Amygdala (tissue), 56 donors: ENCODE measurements at regions not wholly inside any gene's neighbourhood (a gene's known extent, or its start where the extent isn't known, plus 50 kb on each side); places are given as distances from the start of the nearest gene placed in this dataset.
"Not testable (repeated sequence)": the region's sequence is repeated elsewhere in the genome, so short reads cannot be mapped to it uniquely, and the experiment has no call there.

Experiments used
- DNase-seq, 56 donors: peaks; one replicate each; lab custom pipeline; 2025; lab: John Stamatoyannopoulos, UW

DNA sequence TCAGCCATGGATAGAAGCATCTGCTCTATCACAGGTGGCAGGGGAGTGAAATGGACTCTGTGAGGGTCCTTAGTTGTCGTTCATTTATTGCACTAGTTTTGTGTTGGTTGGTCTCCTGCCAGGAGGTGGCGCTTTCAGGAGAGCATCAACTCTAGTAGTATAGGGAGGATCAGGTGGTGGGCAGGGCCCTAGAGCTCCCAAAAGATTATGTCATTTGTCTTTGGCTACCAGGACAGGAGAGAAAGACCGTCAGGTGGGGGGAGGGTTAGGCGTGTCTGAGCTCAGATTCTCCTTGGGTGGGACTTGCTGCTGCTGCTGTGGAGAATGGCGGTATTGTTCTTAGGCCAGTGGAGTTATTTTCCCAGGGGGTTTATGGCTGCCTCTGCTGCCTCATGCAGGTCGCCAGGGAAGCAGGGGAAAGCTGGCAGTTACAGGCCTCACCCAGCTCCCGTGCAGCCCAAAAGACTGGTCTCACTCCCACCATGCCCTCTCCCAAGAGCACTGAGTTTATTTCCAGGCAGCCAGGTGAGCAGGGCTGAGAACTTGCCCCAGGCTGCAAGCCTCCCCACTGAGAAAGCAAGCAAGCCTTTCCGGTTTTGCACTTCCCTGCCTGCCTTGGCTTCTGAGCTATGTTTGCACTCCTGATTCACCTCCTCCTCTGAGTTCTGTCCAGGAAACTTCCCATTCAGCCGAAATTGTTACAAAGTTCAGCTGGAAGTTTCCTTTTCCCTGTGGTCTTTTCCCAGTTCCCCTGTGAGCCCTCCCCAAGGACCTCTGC is 317.3 kb downstream of the TAF11L14 start:
- DNase-seq = no peak

DNA sequence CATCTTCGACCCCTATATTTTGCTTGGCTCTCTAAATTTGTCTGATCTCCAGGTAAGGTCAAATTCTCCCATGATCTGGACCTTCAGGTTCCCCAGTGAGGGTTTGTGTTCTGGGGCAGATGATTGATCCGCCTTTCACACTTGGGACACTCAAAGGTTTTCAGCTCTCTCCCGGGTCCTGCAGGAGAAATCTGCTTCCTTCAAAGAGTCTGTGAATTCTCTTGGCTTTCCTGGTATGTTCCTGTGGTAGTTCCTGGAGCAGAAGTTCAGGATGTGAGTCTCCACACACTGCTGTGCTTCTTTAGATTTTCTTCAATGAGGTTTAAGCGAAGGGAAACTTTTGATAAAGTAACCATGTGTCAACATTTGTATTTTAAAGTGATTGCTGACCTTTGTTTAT is 318.0 kb downstream of the TAF11L14 start:
- no peak for DNase-seq

DNA sequence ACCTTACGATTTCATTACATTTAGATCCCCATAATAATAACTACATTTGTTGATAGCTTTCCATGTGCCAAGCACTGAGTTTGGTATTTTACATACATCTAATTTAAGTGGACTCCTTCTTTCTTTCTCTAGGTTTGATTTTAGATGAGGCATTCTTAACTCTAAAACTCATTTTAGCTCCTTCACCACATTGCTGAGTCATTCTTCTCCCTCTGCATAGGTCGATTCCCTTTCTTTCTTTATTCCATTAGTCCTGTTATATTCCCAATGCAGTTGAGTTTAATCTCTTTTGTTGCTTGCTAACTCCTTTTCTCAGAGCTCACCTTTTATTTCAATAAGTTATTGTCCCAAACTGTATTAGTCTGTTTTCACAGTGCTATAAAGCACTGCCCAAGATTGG is 329.8 kb downstream of the TAF11L14 start:
- no peak for DNase-seq

DNA sequence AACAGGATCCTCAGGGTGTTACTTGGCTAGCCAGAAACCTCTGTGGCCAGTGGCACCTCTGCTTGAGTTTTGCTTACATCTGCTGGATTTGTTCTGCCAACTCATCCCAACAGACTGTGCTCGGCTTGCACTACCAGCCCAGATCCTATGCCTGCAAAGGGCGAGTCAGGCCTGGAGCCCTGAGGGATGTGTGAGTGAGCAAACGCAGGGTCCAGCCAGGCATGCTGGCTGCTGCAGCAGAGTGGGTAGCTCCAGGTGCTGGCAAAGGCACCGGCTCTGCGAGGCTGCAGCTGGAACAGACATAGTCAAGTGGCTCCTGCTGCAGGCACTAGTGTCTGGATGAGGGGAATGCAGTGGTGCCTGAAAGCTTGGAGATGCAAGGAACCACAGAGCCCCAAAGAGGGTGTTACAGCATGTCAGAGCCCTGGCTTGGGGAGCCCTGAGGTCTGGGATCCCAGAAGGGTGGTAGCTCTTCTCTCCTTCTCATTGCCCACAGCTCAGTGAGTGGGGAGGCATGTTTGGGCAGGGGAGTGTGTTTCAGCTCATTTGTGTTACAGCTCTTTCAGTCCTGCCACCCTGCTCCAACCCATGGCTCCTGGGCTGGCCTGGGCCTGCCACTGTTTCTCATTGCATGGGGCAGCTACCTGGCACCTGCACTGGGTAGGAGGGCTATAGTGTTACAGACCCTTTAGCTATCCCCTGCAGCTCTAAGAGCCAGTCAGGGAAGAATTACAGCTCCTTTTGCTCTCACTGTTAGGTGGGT is 332.6 kb downstream of the TAF11L14 start:
- no peak for DNase-seq

DNA sequence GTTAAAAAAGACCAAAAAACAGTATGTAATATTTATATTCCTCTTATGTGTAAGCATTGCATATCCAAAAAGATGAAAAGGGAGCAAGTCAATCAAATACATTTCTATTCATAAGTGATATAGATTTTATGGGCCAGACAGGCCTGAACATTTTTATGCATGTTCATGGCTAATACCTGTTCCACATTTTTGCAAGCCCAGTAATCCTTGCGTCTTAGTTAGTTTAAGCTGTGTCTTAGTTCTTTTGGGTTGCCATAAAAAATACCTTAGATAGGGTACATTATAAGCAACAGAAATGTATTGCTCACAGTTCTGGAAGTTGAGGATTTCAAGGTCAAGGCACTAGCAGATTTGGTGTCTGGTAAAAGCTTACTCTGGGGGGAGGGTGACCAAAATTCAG is 342.1 kb downstream of the TAF11L14 start:
- DNase-seq = no peak

DNA sequence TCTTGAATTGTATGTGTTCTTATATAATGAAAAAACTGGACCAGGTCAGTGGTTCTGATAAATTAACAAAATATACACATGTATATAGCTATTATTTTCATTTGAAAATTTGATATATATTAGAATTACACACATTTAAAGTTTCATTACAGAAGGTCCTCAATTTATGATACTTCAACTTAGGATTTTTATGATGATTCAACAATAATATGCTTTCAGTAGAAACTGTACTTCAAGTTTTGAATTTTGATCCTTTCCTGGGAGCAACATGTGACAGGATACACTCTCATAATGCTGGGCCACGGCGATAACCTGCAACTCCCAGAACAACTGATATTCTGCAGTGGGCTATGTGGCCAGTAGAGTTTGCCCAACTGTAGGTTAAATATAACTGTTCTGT is 344.7 kb downstream of the TAF11L14 start:
- DNase-seq = no peak

DNA sequence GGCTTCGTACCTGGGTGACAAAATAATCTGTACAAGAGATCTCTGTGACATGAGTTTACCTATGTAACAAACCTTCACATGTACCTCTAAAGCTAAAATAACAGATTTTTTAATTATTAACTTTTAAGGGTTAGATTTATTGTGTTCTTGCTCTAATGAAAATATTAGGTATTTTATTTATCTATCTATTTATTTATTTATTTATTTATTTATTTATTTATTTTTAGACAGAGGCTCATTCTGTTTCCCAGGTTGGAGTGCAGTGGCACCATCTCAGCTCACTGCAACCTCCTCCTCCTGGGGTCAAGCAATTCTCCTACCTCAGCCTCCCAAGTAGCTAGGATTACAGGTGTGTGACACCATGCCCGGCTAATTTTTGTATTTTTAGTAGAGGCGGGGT is 348.4 kb downstream of the TAF11L14 start:
- not testable (repeated sequence) for DNase-seq

DNA sequence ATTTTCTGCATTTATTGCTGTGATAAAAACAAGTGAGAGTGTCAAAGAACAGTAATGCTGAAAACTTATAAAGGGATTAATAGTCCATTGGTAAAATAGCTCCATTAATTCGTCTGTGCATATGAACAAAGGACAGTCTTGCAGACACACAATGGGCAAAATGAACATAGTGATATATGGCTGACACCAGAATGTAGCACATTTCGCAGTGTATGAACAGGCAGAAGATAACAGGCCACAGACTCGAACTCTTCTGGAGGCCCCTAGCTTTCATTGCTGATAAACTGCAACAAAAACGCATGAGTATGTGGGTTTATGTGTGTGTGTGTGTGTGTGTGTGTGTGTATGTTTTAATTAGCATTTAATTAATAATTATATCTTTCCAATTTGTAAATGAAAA is 354.8 kb downstream of the TAF11L14 start:
- no peak for DNase-seq

DNA sequence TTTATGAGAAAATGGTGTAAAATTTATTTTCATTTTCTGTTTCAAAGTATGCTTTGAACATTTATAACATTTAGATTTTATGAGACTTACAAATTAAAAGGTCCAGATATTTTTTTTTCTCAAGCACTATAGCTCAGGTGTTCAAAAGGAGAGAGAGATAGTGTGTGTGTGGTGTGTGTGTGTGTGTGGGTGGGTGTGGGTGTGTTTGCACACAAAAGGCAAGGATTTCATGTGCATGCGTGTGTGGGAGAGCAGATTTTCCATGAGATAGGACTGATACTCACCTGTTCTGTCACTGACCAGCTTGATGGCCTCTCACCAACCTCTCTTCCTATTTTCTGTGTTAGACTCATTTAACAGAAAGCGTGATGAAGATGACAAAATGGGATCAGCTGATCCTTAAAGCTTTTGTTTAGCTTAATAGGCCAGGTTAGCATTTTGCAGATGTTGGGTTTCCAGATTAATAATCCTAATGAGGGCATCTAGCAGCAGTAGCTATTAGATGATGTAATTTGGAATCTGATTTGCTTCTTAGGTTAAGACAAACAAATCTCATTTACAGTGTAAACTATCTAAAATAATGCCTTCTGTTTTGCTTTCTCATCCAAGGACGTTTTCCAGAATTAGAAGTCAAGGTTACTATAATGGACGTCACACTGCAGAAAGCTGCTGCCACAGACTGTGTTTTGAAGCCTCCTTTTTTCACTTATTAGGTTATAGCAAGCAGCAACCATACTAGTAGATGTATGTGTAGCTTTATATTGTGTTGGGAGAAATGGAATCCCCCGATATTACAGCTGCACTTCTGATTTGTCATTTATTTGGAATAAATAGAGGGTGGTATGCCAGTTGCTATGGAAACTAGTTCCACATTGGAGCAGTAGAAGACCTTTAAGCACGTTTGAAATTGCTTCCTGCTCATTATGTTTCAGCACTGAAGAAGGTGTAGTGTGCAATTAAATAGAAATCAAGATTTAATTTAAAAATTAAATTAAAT is 355.6 kb downstream of the TAF11L14 start:
- peak in 1 of 56 donors; percentile 2 for DNase-seq

DNA sequence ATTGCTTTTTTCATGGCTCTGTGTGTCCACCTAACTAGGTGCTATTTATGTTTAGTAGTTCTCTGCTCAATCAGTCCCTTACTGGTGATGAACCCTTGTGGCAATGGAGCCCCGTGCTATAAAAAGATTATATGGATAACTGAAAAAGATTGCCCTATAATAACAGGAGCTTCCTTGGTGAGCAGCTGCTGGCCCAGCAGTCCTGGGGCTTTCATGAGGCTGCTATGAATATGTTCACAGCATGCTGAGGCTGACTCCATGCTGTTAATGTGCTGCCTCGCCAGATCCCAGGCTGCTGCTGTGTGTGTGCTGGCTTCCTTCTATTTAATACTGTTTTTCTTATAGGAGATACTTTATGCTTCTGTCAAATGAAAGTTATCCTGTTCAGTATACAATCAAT is 357.5 kb downstream of the TAF11L14 start:
- DNase-seq = no peak

DNA sequence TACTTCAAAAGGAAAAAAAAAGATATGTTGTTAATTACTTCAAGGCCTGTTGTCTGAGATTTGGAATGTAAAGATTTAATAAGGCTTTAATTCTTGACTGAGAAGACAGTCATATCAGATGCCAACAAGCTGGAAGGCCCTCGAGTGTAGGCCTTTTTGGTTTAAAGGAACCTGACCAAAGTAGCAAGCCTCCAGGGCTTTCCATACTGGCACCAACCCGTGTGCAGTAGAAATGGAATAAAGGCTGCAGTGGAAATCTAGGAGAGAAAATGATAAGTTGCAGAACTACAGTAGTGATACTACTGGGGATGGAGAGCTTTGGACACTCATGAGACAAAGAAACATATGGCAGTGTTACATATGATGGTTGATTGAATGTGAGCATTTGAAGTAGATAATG is 358.0 kb downstream of the TAF11L14 start:
- no peak for DNase-seq

DNA sequence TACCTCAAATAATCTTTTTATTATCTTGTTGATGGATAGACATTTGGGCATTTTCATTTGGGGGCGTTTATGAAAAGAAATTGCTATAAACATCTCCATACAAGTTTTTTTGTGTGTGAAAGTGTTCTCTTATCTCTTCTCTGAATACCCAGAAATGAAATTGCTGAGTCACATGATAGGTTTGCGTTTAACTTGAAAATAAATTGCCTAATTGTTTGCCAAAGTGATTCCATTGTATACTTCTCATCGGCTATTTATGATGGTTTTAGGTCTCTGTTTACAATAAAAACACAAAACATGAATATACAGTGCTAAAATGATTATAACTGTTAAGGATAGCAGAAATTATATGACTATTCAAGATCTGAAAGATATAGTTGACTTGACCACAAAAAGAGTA is 361.7 kb downstream of the TAF11L14 start:
- DNase-seq = no peak

DNA sequence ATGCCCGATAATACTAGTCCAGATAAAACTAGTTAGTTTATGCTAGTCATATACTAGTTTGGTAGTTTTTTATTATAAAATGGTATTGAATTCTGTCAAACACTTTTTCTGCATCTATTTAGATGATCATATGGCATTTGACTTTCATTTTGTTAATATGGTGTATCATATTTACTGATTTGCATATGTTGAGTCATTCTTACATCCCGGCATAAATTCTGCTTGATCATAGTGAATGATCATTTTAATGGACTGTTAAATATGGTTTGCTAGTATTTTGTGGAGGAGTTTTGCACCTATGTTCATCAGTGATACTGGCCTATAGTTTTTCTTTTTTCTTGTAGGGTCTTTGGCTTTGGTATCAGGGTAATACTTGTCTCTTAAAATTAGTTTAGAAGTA is 365.6 kb downstream of the TAF11L14 start:
- no peak for DNase-seq

DNA sequence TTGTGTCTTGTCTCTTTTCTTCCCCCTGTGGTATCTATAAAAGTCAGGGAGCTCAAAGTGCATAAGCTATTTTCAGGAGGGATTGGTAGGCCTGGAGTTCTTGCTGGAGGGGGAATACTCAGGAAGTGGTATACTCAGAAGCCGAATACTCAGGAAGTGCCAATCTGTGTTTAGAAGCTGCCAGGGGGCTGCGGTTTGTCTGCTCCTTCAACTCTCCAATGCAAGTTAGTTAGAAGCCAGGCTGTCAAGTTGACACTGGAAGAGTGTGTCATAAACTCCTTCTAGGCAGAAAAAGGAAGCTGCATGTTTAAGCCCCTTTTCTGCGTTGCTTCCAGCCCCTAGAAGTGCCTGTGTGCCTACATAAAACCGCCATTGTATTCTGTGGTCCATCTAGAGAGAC is 366.5 kb downstream of the TAF11L14 start:
- DNase-seq = no peak

DNA sequence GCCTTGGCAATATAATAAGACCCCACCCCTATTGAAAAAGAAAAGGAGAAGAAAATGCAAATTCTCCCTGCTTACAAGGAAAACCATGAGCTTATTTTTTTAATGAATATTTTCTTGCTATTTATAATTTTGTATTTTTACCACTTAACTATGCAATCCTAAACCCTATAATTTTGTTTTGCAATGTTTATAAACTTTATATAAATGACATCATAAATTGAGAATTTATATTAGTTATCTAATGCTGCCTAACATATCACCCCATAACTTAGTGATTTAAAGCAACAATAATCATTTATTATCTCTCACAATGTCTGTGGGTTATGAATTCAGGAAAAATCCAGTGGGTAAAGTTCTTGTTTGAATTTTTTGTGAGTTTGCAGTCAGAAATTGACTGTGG is 369.1 kb downstream of the TAF11L14 start:
- no peak for DNase-seq

DNA sequence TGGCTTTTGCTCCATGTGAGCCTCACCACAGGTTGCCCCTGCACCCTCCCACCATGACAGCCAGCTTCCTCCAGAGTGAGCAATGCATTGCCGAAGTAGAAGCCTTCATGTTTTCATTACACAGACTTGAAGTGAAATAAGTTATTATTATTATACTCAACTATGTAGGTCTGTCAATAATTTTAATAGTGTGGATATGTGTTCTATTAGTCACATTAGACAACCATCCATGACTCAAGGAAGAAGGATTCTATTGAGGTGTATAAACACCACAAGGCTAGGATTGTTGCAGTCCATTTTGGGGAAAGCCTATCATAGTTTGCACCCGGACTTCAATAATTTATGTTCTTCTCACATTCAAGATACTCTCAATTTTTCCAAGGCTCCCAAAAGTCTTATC is 369.5 kb downstream of the TAF11L14 start:
- DNase-seq = no peak

DNA sequence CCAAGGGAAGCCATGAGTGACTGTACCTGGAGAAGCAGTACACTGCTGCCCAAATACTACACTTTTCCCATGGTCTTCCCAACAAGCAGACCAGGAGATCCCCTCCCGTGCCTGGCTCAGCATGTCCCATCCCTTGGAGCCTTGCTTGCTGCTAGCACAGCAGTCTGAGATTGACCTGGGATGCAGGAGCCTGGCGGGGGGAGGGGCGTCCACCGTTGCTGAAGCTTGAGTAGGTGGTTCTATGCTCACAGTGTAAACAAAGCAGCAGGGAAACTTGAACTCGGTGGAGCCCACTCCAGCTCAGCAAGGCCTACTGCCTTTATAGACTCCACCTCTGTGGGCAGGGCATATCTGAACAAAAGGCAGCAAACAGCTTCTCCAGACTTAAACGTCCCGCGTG is 372.0 kb downstream of the TAF11L14 start:
- not testable (repeated sequence) for DNase-seq

DNA sequence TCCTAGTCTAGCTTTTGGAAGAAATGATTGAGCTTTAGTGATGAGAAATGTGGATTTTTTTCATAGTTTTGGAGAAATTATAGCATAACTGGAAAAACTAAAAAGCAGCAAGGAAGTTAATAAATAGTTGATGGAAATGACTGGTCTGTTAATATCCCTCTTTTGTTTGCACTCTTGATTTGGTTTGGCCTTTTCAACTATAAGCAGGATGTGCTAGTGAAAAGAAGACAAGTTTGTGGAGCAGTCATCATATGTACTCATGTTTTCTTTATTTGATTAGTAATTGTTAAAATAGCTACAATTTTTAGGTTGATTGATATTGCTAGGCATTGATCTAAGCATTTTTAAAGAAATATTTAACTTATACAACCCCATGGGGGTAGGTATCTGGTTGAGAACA is 374.7 kb downstream of the TAF11L14 start:
- DNase-seq = no peak

DNA sequence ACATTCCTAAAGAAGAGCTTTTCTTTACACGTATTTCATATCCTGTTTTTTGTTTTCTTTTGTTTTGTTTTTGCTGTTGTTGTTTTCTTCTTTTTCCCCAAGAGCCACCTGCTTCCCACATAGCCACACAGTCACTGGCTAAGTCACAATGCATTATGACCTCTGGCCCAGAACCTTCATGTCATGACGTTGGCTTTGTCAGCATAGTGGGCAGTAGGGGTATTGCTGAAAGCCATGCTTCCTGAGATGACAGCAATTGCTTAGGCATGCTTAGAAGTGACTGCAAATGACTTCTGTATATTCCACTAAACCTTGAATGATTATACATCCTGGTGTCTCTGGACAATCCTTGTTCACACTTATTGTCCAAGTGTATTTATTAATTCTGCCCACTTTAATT is 375.8 kb downstream of the TAF11L14 start:
- no peak for DNase-seq

DNA sequence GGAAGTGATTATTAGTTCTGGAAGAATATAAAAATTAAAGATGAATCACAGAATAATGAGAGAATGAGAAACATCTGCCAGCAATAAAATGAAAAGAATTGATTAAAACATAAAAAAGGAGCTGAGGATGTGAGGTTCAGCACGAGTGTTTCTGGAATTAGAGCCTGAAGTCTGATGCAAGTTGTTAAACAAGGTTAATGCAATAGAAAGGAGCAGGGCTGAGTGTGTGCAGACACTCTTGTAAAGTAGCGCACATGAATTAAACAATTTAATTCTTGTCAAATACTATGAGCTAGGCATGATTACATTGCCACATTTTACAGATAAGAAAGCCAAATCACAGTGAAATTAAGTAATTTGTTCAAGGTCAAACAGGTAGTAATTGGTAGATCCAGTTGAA is 384.2 kb downstream of the TAF11L14 start:
- DNase-seq = no peak

DNA sequence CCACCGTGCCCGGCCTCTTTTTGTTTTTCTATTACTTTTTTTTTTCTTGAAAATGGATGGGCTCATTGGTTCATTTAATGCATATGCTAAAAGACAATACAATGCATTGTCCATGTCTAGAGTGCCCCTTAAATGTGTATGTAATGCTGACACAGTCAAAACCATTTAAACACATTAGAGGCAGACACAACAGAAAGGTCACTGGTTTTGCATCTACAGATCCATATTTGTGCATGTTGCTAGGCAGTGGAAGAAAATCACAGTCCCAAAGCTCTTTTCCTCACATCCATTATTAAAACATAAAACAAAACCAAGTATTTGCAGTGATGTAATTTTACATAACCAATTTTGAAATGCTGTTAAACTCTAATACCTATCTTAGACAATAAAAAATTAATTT is 389.0 kb downstream of the TAF11L14 start:
- DNase-seq = no peak
